Tibial nerve (tissue), 4 donors: ENCODE measurements at regions not wholly inside any gene's neighbourhood (a gene's known extent, or its start where the extent isn't known, plus 50 kb on each side); places are given as distances from the start of the nearest gene placed in this dataset.

Experiments used
- DNase-seq, 2 donors: peaks; one replicate each; pipeline ENCODE4 v3.0.0-alpha.2; 2019; ENCODE audit warnings: low spot score in 2 of 2
- H3K27ac ChIP-seq, 4 donors: fragments of 200-600 bp; sonication (generic) in 3 of 4; one replicate each; pipeline ENCODE4 v1.5.1; 2017 to 2019; ENCODE audit warnings: mild to moderate bottlenecking in 1 of 4
- H3K27me3 ChIP-seq, 2 donors: fragments of 200-600 bp; sonication (generic) in 1 of 2; one replicate each; pipeline versions ENCODE4 v1.5.1 to v1.6.0; 2017 to 2019
- H3K36me3 ChIP-seq, 3 donors: fragments of 200-600 bp; sonication (generic); one replicate each; pipeline ENCODE4 v1.5.1; 2018 to 2019
- H3K4me1 ChIP-seq, 4 donors: fragments of 200-600 bp; sonication (generic) in 3 of 4; one replicate each; pipeline ENCODE4 v1.5.1; 2017 to 2019
- H3K4me3 ChIP-seq, 4 donors: fragments of 200-600 bp; sonication (generic) in 3 of 4; one replicate each; pipeline ENCODE4 v1.5.1; 2017 to 2019; ENCODE audit warnings: mild to moderate bottlenecking in 1 of 4, moderate library complexity in 1 of 4
- H3K9me3 ChIP-seq, 4 donors: fragments of 200-600 bp; sonication (generic) in 3 of 4; one replicate each; pipeline ENCODE4 v1.5.1; 2017 to 2019
- EP300 ChIP-seq, 2 donors: sonication (generic); formaldehyde crosslinking; IDR thresholded peaks; one replicate each; pipeline ENCODE4 v1.6.1; 2017; ENCODE audit warnings: antibody characterized with exemption in 2 of 2, mild to moderate bottlenecking in 1 of 2
- POLR2A ChIP-seq, 2 donors: fragments of 450-650 bp; IDR thresholded peaks; one replicate each; pipeline ENCODE4 v1.6.1; 2017; ENCODE audit warnings: antibody characterized with exemption in 2 of 2, mild to moderate bottlenecking in 2 of 2, moderate library complexity in 2 of 2
- WGBS, 2 donors: methylation state at CpG; one replicate each; pipeline ENCODE4 v1.1.5; 2018; 5-methylcytosine and 5-hydroxymethylcytosine counted together
- TF ChIP-seq, protein P1 (sequence below), 5 experiments: fragments of 200-600 bp in 3 of 5; fragments of 450-650 bp in 2 of 5; sonication (generic) in 3 of 5; IDR thresholded peaks; one replicate each; pipeline ENCODE4 v1.5.1; 2016 to 2019; ENCODE audit warnings: antibody characterized with exemption in 5 of 5, mild to moderate bottlenecking in 3 of 5, moderate library complexity in 2 of 5

DNA sequence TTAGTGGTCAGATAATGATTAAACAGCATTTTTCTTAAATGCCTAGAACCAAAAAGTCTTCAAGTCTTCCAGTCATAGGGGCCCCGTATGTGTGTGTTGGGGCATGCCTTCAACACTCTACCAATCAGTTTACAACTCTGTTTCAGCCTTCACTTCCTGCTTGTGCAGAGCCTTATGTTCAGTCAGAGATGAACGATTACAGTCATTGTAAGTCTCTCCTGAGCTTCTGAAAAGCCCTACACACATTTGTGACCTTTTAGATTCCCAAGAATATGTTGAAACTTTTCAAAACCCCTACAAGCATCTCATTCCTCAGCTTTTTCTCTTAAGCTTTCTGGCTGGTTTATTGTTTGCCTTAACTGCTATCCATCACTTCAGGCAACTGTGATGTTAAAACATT lies 591.2 kb downstream of the ZNF674 start:
- no peaks in the 10 kb centered on the region for H3K9me3 ChIP-seq
- no peaks in the 10 kb centered on the region for H3K36me3 ChIP-seq
- no peak overlapping the region for H3K4me3 ChIP-seq
- H3K27me3 ChIP-seq, result no peaks in the 10 kb centered on the region
- no peak for TF ChIP-seq EP300 (IDR thresholded peaks at IDR 0.05)
- TF ChIP-seq, protein P1, sequence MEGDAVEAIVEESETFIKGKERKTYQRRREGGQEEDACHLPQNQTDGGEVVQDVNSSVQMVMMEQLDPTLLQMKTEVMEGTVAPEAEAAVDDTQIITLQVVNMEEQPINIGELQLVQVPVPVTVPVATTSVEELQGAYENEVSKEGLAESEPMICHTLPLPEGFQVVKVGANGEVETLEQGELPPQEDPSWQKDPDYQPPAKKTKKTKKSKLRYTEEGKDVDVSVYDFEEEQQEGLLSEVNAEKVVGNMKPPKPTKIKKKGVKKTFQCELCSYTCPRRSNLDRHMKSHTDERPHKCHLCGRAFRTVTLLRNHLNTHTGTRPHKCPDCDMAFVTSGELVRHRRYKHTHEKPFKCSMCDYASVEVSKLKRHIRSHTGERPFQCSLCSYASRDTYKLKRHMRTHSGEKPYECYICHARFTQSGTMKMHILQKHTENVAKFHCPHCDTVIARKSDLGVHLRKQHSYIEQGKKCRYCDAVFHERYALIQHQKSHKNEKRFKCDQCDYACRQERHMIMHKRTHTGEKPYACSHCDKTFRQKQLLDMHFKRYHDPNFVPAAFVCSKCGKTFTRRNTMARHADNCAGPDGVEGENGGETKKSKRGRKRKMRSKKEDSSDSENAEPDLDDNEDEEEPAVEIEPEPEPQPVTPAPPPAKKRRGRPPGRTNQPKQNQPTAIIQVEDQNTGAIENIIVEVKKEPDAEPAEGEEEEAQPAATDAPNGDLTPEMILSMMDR (IDR thresholded peaks at IDR 0.05), result no peak
- no peak for TF ChIP-seq POLR2A (IDR thresholded peaks at IDR 0.05)
- no peaks in the 10 kb centered on the region for H3K4me1 ChIP-seq
- H3K27ac ChIP-seq, result no peak overlapping the region
- WGBS, 2 donors, result 38 to 56% methylated on average over 2 of the region's 2 CpGs
- DNase-seq, result no peak

- Histone ChIP-seq H3K9me3 (no peaks in the 10 kb centered on the region), H3K27ac (no peak overlapping the region), H3K4me3 (no peak overlapping the region), H3K4me1 (no peaks in the 10 kb centered on the region), H3K27me3 (no peaks in the 10 kb centered on the region), H3K36me3 (no peaks in the 10 kb centered on the region)
- TF ChIP-seq POLR2A (IDR thresholded peaks at IDR 0.05) (no peak), EP300 (IDR thresholded peaks at IDR 0.05) (no peak)
- TF ChIP-seq, protein P1 (IDR thresholded peaks at IDR 0.05), result no peak
- DNase-seq, result no peak
- 62 to 78% methylated on average over 2 of the region's 2 CpGs for WGBS, 2 donors
Measured at GRCh38 chrX:45952030-45952429, 593.2 kb downstream of the ZNF674 start.

GRCh38 chrX:45935408-45935807 lies 609.8 kb downstream of the ZNF674 start:
- Histone ChIP-seq H3K27me3 (no peaks in the 10 kb centered on the region), H3K36me3 (no peaks in the 10 kb centered on the region), H3K4me1 (no peaks in the 10 kb centered on the region), H3K27ac (no peak overlapping the region), H3K9me3 (no peaks in the 10 kb centered on the region), H3K4me3 (no peak overlapping the region)
- DNase-seq, result no peak
- TF ChIP-seq POLR2A (IDR thresholded peaks at IDR 0.05) (no peak), EP300 (IDR thresholded peaks at IDR 0.05) (no peak)
- TF ChIP-seq, protein P1 (IDR thresholded peaks at IDR 0.05), result no peak

DNA sequence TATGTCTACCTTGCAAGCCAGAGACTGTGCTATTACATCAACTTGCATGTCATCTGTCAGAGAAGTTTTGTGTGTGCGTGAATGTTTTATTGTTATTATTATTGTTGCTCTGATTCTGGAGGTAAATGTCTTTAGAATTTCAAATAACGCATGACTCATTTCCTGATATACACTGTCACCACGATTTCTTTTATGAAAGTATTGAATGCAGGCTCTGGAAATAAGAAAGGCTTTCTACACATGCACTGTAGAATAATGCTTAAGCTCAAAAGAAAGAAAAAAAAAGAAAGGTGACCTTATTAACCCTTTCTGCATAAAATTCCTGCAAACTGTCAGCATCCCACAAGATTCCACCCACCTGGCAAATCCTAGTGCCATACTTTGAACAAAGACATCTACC lies 632.9 kb downstream of the ZNF674 start:
- H3K27me3 ChIP-seq, result no peaks in the 10 kb centered on the region
- H3K4me1 ChIP-seq, result no peaks in the 10 kb centered on the region
- TF ChIP-seq EP300 (IDR thresholded peaks at IDR 0.05) (no peak), POLR2A (IDR thresholded peaks at IDR 0.05) (no peak)
- TF ChIP-seq, protein P1 (IDR thresholded peaks at IDR 0.05), result no peak
- no peaks in the 10 kb centered on the region for H3K9me3 ChIP-seq
- no peak overlapping the region for H3K27ac ChIP-seq
- no peaks in the 10 kb centered on the region for H3K36me3 ChIP-seq
- 73 to 74% methylated on average over 3 of the region's 3 CpGs for WGBS, 2 donors
- DNase-seq, result no peak
- H3K4me3 ChIP-seq, result no peak overlapping the region

DNA sequence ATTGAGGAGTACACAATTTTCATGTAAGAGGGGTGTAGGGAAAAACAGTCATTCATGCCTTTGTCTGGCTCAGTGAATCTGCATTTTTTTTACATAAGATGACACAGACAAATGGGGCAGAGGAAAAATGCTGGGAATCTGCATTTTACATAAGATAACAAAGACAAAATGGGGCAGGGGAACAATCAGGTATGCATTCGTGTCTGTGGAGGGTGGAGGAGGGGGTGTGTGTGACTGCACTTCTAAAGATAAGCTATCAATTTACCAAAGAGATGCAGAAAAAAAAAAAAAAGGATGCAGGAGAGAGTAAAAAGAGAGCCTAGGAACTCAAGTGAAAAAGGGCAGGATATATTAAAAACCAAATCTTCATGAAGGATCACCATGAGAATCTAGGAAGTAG lies 637.4 kb downstream of the ZNF674 start:
- Histone ChIP-seq H3K4me1 (no peaks in the 10 kb centered on the region), H3K27ac (no peak overlapping the region), H3K9me3 (no peaks in the 10 kb centered on the region), H3K4me3 (no peak overlapping the region), H3K27me3 (no peaks in the 10 kb centered on the region), H3K36me3 (no peaks in the 10 kb centered on the region)
- 38 to 89% methylated on average over 1 of the region's 1 CpG for WGBS, 2 donors
- TF ChIP-seq EP300 (IDR thresholded peaks at IDR 0.05), result no peak
- TF ChIP-seq, protein P1 (IDR thresholded peaks at IDR 0.05), result no peak
- TF ChIP-seq POLR2A (IDR thresholded peaks at IDR 0.05), result no peak
- DNase-seq, result no peak
